Stimulated activated CD4-positive, alpha-beta T cell treated with anti-CD3 and anti-CD28 coated beads, Interleukin-4, amount 100 ng/mL, for 1 hour (primary cell): ENCODE measurements at regions not wholly inside any gene's neighbourhood (a gene's known extent, or its start where the extent isn't known, plus 50 kb on each side); places are given as distances from the start of the nearest gene placed in this dataset.
"Not testable (repeated sequence)": the region's sequence is repeated elsewhere in the genome, so short reads cannot be mapped to it uniquely, and the experiment has no call there.

Experiments used
- DNase-seq: peaks from one replicate; pipeline ENCODE4 v3.0.0-alpha.2; 2020

DNA sequence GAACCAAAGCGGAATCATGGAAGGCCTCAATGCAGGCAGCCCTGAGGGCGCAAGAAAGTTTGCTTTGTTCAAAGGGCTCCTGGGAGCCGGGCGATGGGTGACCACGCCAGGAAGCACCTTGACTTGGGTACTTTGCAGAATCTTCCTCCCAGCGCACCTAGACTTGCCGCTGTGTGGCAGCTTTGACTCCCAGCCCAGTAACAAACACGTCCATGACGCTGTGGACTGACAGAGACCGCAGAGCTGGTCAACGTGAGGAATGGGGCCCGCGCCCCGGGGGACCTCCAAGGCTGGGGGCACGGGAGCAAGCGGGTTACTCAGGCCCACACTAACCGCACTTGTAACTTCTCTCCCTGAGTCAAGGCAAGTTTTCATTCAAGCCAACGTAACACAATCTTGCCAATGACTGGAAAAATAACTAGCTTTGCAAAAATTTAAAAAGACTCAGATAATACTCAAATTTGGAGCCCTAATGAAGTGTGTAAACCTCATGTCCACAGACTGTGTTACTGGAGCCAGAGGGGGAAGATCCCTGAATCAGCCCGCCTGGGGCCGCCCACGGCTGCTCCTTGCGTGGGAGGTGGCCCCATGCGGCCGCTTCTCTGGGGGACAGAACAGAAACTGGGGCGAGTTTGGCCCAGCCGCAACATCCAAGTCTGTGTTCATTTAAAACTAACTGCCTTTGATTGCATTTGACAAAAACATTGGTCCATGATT, 130.8 kb downstream of the DNAJB6 start:
- no peak for DNase-seq

DNA sequence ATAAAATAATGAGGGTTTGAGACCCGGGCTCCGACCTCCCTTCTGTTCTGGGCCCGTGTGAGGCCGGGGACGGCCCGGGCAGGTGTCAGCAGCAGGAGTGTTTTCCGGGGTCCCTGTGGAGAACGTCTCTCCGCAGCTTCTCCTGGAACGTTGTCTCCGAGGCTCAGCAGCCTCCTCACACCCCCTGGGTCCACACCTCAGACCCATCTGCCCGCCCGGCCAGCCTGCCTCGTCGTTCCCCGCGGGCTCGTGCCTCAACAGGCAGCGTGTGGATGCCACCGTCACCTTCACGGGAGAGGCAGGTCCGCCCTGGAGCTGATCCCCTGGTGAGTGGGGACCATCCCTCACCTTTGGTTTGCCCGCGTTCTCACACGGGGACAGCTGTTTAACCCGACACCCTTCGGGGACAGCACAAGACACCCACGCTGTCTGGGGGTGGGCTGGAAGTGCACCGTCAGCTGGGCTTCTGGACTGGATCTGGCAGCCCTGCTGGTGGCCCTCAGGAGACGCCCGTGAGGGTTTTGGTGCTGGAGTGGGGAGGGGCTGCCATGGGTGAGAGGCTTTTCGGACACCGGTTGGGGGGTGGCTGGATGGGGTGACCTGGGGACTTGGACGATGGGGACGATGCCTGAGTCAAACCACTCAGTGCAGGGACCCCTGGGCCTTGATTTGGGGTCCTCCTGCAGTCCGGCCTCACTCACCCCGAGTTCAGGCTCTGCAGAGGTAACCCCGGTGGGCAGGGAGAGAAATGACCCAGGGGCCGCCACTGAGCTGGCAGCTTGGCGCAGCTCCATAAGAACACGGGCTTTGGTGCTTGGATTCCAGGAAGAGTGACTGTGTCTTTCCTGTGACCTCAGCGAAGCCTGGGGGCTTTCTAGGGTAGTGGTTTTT, 131.7 kb downstream of the DNAJB6 start:
- DNase-seq, result no peak

DNA sequence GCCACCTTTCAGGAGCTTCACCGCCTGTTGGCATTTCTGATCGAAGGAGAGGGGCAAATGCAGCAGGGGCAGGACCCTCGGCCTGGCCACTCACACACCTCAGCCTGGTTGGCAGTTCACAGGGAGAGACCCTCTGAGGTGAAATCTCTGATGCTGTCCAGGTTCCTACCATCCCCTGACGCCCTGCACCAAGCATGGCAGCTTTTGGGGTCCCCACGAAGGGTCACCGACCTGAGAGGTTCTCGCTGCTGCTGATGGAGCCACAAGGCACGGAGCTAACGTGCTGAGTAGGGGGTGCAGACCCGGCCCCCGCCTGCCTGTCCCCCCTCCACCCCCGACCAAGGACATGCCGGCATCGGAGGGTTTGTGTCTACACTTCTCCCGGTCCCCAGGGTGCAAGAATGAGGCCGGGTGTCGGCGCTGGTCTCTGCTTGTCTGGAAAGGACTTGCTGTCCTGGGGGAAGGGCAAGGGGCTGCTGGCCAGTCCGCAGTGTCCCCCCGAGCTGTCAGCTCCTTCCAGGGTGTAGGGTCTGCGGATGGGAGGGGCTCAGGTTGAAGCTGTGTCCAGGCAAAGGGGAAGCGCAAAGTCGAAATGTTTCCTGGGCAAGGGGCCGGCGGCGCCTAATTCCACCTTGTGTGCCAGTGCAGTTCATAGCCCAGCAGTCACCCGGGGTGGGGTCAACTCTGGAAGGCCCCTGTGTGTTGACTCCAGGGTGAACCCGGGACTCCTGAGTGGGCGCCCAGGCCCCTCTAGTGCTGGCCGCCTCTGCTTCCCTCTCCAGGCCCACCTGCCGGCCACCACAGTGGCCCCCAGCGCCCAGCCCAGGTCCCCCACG, 132.6 kb downstream of the DNAJB6 start:
- DNase-seq, result no peak

DNA sequence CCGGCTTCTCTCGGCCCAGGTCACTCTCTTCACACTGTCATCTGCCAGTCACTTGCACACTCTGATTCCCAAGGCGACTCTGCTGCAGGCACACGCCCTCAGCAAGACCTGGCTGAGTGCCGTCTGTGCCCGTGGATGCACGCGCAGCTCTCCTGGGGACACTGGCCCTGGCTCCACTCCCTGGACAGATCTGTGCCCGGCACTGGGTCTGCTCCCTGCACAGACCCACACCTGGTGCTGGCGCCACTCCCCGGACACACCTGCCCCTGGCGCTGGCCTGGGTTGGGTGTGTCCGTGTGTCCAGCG, 133.2 kb downstream of the DNAJB6 start:
- no peak for DNase-seq

DNA sequence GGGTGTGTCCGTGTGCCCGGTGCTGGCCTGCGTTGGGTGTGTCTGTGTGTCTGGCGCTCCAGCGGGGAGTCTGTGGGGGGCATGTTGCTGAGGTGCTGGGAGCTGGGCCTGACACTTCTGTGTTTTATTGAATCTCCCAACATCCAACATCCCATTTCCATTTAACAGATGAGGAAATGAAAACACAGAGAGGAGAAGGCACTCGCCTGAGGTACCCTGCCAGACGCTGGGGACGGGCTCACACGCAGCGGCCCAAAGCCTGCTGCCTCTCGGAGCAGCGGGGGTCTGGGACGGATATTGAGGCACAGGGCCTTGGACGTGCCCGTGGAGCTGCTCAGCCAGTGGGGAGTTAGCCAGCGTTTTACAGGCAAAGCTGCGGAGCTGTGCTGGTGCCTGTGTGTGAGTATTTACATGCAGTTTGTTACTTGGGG, 133.9 kb downstream of the DNAJB6 start:
- DNase-seq, result no peak

DNA sequence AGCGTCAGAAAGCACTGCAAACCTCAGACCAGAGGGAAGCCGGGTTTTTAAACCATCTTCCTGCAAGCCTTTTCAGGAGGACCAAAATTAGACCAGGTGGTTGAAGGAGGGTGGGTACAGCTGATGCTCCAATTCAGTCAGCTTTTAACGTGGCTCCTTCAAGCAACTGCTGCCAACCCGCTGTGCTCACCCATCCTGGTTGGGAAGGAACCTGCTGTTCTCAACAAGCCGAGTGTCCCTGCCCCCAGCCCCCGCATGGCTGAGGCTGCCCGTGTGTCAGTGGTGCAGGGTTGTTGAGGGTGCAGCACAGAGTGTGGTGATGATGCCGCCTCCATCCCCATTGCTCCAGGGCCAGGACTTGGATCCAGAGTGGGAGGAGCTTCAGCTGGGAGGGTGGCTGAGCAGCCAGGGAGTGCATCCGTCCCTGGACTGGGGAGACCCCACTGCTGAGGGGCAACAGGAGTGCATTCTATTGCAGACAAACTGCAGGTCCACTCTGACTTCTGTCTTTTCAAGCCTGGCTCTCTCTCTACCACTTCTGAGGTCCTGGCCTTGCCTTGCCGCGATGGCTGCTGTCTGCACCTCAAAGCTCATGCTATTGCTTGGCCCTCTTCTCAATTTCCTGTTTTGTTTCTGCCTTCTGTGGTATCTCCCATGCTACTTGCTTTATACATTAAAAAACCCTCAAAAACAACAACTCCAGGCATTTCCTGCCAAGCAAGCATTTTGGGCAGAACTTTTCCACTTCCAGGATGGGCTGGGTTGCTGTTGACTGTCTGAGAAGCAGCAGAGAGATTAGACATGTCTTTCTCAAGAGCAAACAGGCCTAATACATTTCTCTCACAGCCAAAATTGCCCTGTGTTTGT, 134.7 kb downstream of the DNAJB6 start:
- no peak for DNase-seq

DNA sequence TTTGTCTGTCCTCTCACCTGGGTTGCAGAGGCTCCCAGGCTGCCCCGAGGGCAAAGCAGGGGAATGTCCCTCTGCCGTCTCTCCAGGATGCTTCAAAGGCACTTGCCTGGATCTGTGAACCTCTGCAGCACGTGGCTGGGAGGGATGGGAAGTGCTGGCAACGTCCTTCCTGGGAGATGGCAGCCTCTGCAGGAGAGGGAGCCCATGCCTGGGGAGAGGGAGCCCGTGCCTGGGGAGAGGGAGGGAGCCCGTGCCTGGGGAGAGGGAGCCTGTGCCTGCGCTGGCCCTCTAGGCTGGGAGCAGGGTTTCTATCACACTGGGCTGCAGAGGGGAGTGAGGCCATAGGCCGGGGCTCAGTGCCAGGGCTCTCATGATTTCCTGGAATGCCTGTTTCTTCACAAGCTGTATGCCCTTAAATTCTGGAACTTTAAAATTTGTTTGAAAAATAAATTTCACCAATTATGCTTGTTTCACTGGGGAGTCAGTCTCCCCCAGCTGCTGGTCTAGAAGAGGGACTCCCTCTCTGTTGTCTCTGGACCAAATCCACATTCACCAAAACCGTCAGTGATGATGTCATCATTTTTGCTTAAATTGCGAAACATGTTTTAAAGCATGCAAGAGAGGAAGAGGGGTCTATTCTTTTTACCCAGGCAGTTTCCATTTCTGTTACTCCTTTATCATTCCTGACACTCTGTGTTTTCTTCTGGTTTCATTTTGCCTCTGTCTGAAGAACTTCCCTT, 135.7 kb downstream of the DNAJB6 start:
- DNase-seq, result no peak

DNA sequence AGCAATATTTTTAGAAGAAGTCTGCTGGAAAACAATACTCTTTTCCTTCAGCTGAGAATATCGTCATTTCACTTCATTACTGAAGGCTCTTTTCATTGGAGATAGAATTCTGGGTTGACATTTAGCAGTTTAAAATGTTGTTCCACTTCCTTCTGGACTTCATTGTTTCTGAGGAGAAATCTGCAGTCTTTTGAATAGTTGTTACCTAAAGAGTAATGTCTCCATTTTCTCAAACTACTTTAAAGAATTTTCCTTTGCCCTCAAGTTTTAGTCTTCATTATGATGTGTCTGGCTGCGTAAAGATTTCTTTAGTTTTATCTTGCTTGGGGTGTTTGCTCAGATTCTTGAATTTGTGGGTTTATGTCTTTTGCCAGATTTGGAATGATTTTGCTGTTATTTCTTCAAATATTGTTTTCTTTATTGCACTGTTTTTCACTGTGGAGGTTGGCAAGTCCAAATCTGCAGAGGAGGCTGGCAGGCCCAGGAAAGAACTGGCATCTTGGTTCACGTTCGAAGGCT, 136.3 kb downstream of the DNAJB6 start:
- DNase-seq, result no peak

DNA sequence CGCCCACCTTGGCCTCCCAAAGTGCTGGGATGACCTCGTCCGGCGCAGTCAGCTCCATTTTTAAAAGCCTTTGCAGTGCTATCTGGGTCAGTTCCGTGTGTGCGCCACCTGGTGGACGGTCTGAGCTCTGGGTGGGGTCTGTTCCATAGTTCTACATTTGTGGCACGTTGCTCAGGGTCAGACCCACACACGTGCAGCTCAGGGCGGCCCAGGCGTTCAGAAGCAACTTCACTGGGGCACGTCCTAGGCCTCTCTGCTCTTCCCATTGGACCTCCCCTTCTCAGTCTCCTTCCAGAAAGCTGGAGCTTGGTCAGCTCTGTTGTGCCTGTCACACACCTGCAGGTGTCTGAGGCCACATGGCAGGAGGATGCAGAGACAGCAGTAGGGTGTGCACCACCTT, 137.9 kb downstream of the DNAJB6 start:
- peak; percentile 32 for DNase-seq

DNA sequence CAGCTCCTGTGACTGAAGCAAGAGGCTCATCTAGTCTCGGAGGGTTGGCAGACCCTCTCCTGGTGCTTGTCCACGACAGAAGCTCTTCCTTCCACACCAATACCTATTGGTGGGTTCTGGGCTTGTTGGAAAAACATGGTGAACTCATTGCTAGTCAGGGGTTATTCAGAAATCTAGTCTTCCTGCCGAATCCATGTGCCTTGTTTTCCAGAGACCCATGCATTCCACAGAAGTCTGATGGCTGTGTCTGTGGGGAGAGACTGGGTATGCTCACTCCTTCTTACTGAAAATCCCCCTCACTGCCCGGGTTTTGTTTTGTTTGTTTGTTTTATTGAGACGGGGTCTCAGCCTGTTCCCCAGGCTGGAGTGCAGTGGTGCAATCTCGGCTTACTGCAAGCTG, 138.3 kb downstream of the DNAJB6 start:
- no peak for DNase-seq

DNA sequence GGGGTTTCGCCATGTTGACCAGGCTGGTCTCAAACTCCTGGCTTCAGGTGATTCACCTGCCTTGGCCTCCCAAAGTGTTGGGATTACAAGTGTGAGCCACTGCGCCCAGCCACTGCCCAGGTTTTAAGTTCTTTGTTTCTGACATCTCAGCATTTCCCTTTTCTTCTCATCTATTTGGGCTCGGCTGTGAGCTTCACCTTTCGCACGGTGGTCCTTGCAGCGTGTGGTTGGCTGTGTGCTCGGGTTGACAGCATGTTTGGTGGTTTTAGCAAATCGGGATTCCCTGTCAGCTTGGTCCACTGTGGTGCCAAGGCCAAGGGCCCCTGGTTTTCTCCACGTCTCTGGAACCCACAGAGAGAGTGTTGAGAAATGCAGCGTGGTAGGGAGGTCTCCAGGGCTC, 138.8 kb downstream of the DNAJB6 start:
- DNase-seq, result no peak

DNA sequence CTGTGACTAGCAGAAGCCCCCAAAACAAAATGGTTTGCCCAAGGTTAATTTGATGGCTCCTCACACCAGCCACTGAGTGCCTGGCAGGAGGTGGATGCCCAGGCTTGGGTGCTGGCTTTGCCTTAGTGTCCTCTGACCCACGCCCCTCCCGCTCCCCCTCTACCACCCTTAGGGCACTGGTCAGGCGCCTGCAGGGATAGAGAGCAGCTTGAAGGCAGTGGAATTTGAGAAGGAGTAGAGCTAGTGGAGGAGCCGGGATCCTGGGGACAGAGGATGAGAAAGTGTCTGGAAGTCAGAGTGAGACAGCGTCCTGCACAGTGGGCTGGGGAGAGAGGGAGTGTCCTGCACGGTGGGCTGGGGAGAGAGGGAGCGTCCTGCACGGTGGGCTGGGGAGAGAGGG, 139.4 kb downstream of the DNAJB6 start:
- no peak for DNase-seq

DNA sequence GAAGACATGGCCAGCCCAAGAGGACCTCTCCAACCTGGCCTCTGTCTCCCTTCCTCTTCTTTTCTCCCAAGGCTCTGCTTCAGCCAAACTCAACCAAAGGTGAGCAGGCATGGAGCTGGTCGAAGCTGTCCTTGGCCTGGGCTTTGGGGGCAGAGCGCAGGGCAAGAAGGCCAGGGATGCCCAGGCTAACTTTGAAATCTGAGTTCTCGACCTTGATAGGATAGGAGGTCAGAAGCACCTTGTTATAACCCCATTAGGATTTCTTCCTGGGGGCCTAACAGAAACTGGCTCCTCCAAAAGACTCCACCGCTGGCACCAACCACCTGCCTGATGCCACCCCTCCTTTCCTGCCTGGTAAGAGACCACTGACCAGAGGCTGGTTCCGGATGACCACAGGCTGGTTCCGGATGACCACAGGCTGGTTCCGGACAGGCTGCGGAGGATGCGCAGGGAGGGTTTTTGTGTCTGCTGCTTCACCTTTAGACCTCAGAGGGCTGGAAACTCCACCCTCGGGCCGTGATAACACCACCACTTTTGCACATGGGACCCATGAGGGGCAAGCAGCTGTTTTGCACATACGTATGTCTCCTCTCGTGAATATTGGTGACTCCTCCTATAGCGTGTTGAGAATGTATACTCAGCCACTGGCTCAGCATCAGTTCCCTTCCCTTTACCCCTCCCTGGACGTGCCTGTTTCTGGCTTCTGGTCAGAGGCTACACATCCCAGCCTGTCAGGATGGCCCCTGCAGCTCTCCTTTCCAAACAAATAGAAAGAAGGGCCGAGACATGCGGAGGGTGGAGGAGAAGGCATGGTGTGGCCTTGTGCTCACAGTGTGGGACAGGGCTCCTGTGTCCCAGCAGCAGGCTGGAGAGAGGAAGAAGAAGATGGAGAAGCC, 140.1 kb downstream of the DNAJB6 start:
- no peak for DNase-seq

DNA sequence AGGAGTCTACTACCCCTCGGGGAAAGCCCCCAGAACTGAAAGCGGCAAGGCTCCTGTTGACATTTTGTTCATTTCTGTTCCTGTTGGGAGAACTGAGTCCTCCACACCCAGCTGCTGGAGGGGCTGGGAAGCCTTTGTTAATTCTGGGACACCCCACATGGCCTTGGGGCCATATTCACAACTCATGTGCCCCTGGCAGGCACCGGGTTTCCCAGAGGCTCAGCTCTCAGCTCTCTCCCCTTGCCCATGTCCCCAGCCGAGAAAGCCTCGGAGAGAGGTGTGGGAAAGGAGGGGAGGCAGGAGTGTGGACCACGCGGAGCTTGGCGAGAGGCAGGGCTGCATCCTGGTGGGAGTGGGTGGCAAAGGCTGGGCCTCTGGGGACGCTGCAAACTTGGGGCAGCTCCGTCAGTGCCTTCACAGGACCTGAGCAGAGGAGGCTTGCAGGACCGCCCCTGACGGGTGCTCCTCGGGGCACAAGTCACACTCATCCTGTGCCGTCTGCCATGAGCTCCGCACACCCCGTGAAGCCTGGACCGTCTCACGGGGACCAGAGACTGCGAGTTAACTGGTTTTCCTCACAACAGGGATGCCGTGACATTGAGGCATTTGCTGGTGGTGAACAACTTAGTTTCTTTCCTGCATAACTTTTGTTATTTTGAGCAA, 140.9 kb downstream of the DNAJB6 start:
- peak; percentile 41 for DNase-seq

DNA sequence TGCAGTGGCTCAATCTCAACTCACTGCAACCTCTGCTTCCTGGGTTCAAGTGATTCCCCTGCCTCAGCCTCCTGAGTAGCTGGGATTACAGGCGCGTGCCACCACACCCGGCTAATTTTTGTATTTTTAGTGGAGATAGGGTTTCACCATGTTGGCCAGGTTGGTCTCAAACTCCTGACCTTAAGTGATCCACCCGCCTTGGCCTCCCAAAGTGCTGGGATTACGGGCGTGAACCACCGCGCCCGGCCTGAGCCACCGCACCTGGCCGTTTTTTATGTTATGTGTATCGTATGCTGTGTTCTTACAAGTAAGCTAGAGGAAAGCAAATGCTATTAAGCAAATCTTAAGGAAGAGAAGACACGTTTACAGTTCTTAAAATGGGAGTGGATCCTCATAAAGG, 141.8 kb downstream of the DNAJB6 start:
- not testable (repeated sequence) for DNase-seq

DNA sequence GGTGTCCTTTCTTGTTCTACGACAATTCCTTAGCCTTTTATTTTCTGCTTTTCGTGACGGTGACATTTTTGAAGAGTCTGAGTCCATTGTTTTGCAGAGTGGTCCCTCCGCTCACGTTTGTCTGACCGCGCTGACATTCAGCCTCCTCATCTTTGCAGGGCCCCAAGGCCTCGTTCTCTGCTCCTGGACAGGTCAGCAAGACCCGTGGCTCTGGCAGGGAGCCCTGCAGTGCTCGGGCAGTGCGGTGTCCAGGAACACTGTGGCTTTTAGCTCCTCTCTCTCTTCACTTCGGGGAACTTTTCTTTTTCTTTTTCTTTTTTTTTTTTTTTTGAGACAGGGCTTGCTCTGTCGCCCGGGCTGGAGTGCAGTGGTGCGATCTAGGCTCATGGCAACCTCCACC, 142.5 kb downstream of the DNAJB6 start:
- no peak for DNase-seq

DNA sequence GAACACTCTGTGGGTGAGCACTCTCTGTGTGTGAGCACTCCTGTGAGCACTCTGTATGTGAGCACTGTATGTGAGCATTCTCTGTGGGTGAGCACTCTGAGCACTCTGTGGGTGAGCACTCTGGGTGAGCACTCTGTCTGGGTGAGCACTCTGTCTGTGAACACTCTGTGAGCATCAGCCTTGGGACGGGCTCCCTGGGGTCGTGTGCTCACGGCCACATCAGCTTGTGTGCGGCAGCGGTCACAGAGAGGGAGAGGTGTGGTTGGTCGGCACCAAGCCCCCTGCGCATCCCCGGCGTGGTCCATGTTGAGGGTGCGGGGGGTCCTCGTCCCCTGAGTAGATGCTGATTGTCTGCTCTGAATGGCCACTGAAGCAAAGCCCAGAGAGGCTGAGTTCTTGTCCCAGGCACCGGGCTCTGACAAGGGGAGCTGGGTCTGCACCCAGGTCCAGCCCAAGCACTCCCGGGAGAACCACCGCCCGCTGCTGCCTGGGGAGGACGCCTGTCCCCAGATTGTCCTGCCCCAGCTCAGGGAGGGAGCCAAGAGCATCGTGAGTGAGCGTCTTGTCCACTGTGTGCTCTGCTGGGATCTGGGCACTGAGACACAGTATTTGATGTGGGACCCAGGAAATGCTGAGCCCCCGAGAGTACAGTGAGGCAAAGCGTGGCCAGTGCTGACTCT, 143.7 kb downstream of the DNAJB6 start:
- DNase-seq, result no peak

DNA sequence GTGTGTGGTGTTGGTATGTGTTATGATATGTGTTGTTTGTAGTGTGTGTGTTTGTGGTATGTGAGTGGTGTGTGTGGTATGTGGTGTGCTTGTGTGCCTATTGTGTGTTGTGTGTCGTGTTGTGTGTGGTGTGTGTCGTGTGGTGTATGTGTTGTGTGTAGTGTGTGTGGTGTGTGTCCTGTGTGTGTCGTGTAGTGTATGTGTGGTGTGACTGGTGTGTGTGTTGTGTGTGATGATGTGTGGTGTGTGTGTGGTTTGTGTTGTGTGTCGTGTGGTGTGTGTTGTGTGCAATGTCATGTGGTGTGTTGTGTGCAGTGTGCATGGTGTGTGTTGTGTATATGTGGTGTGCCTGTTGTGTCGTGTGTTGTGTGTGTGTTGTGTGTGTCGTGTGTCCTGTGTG, 144.6 kb downstream of the DNAJB6 start:
- DNase-seq, result no peak

DNA sequence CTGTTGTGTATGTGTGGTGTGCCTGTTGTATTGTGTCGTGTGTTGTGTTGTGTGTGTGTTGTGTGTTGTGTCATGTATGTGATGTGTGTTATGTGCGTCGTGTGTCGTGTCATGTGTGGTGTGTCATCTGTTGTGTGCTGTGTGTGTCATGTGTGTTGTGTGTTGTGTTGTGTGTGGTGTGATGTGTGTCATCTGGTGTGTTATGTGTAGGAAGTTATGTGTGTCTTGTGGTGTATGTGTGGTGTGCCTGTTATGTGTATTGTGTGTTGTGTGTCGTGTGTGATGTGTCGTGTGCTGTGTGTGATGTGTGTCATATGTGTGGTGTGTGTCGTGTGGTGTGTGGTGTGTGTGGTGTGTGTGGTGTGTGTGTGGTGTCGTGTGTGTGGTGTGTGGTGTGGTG, 145.2 kb downstream of the DNAJB6 start:
- DNase-seq, result no peak
